Suprapubic skin (tissue), 4 donors: ENCODE measurements at regions not wholly inside any gene's neighbourhood (a gene's known extent, or its start where the extent isn't known, plus 50 kb on each side); places are given as distances from the start of the nearest gene placed in this dataset.

ENCODE experiments used
- DNase-seq, 2 donors: peaks; one replicate each; pipeline ENCODE4 v3.0.0-alpha.2; 2019; ENCODE audit warnings: low spot score in 2 of 2
- H3K27ac ChIP-seq: fragments of 200-600 bp; sonication (generic); one replicate; pipeline ENCODE4 v1.5.1; 2019
- H3K27me3 ChIP-seq: fragments of 200-600 bp; sonication (generic); one replicate; pipeline ENCODE4 v1.5.1; 2019
- H3K36me3 ChIP-seq: fragments of 200-600 bp; sonication (generic); one replicate; pipeline ENCODE4 v1.5.1; 2019
- H3K4me1 ChIP-seq: fragments of 200-600 bp; sonication (generic); one replicate; pipeline ENCODE4 v1.5.1; 2019
- H3K4me3 ChIP-seq: fragments of 200-600 bp; sonication (generic); one replicate; pipeline ENCODE4 v1.5.1; 2019; ENCODE audit warnings: mild to moderate bottlenecking
- H3K9me3 ChIP-seq: fragments of 200-600 bp; sonication (generic); one replicate; pipeline ENCODE4 v1.5.1; 2019
- CTCF ChIP-seq, 2 donors: fragments of 200-600 bp in 1 of 2; fragments of 450-650 bp in 1 of 2; sonication (generic) in 1 of 2; IDR thresholded peaks; one replicate each; pipeline ENCODE4 v1.5.1; 2016 to 2019; ENCODE audit warnings: antibody characterized with exemption in 2 of 2, mild to moderate bottlenecking in 1 of 2, moderate library complexity in 1 of 2
- EP300 ChIP-seq: sonication (generic); formaldehyde crosslinking; IDR thresholded peaks from one replicate; pipeline ENCODE4 v1.6.1; 2017; ENCODE audit warnings: antibody characterized with exemption
- POLR2A ChIP-seq, 2 donors: fragments of 450-650 bp; IDR thresholded peaks; one replicate each; pipeline ENCODE4 v1.6.1; 2017; ENCODE audit warnings: antibody characterized with exemption in 2 of 2, mild to moderate bottlenecking in 2 of 2, moderate library complexity in 2 of 2
- POLR2AphosphoS5 ChIP-seq, 3 donors: sonication (generic); formaldehyde crosslinking; IDR thresholded peaks; one replicate each; pipeline ENCODE4 v1.6.1; 2017; ENCODE audit warnings: antibody characterized with exemption in 3 of 3
- WGBS: methylation state at CpG from one replicate; pipeline ENCODE4 v1.1.5; 2018; 5-methylcytosine and 5-hydroxymethylcytosine counted together

- H3K27me3 ChIP-seq, result no peaks in the 10 kb centered on the region
- no peak for DNase-seq
- no peaks in the 10 kb centered on the region for H3K4me1 ChIP-seq
- no peak for TF ChIP-seq CTCF (IDR thresholded peaks at IDR 0.05)
- TF ChIP-seq POLR2AphosphoS5 (IDR thresholded peaks at IDR 0.05), result no peak
- no peak for TF ChIP-seq POLR2A (IDR thresholded peaks at IDR 0.05)
- TF ChIP-seq EP300, result no peak
- H3K9me3 ChIP-seq, result no peaks in the 10 kb centered on the region
- no peaks in the 10 kb centered on the region for H3K36me3 ChIP-seq
- 98% methylated on average over 4 of the region's 5 CpGs for WGBS
- H3K27ac ChIP-seq, result no peak overlapping the region
- no peak overlapping the region for H3K4me3 ChIP-seq
Measured at GRCh38 chr5:93794954-93795353, 53.6 kb upstream of the POU5F2 start.

- Histone ChIP-seq H3K27ac (no peak overlapping the region), H3K4me1 (no peaks in the 10 kb centered on the region), H3K9me3 (no peaks in the 10 kb centered on the region), H3K27me3 (no peaks in the 10 kb centered on the region), H3K36me3 (no peaks in the 10 kb centered on the region), H3K4me3 (no peak overlapping the region)
- DNase-seq, result no peak
- WGBS, result 86% methylated on average over 5 of the region's 5 CpGs
- TF ChIP-seq POLR2AphosphoS5 (IDR thresholded peaks at IDR 0.05) (no peak), CTCF (IDR thresholded peaks at IDR 0.05) (no peak), EP300 (no peak), POLR2A (IDR thresholded peaks at IDR 0.05) (no peak)
Measured at GRCh38 chr5:93793159-93793781, 51.9 kb upstream of the POU5F2 start.

GRCh38 chr5:93791518-93791972 lies 50.1 kb upstream of the POU5F2 start:
- Histone ChIP-seq H3K4me1 (no peaks in the 10 kb centered on the region), H3K9me3 (no peaks in the 10 kb centered on the region), H3K27me3 (no peaks in the 10 kb centered on the region), H3K36me3 (no peaks in the 10 kb centered on the region), H3K27ac (no peak overlapping the region), H3K4me3 (no peak overlapping the region)
- DNase-seq, result no peak
- WGBS, result 49% methylated on average over 3 of the region's 3 CpGs
- TF ChIP-seq POLR2AphosphoS5 (IDR thresholded peaks at IDR 0.05) (no peak), POLR2A (IDR thresholded peaks at IDR 0.05) (no peak), EP300 (no peak), CTCF (IDR thresholded peaks at IDR 0.05) (no peak)
